GM19452 (cell line): ENCODE measurements at regions not wholly inside any gene's neighbourhood (a gene's known extent, or its start where the extent isn't known, plus 50 kb on each side); places are given as distances from the start of the nearest gene placed in this dataset.
A peak's percentile ranks its signal among the peaks of the same experiment; 100 is the strongest.
"Not testable (repeated sequence)": the region's sequence is repeated elsewhere in the genome, so short reads cannot be mapped to it uniquely, and the experiment has no call there.

Experiments used
- ATAC-seq: cut with Tn5 transposase; IDR thresholded peaks from one replicate; pipeline ENCODE4 v1.9.1; 2021; ENCODE audit not compliant: unreplicated experiment

GRCh38 chr5:42989190-42989589 lies 50.9 kb downstream of the ANXA2R start:
- ATAC-seq, result no peak

- no peak for ATAC-seq
Observed at GRCh38 chr5:42988568-42988967, 51.6 kb downstream of the ANXA2R start.

- no peak for ATAC-seq
Observed at GRCh38 chr5:42985129-42986037, 54.7 kb downstream of the ANXA2R start.

GRCh38 chr5:42984307-42984706 lies 55.8 kb downstream of the ANXA2R start:
- no peak for ATAC-seq

GRCh38 chr5:42982107-42982622 lies 58.0 kb downstream of the ANXA2R start:
- no peak for ATAC-seq

GRCh38 chr5:42981417-42982106 lies 58.6 kb downstream of the ANXA2R start:
- not testable (repeated sequence) for ATAC-seq

GRCh38 chr5:42981015-42981414 lies 59.1 kb downstream of the ANXA2R start:
- not testable (repeated sequence) for ATAC-seq

- ATAC-seq, result not testable (repeated sequence)
Observed at GRCh38 chr5:42980391-42980790, 59.7 kb downstream of the ANXA2R start.

GRCh38 chr5:42979242-42979641 lies 60.9 kb downstream of the ANXA2R start:
- not testable (repeated sequence) for ATAC-seq

- no peak for ATAC-seq
Observed at GRCh38 chr5:42974536-42974935, 65.6 kb downstream of the ANXA2R start.

GRCh38 chr5:42970636-42971559 lies 69.2 kb downstream of the ANXA2R start:
- ATAC-seq, result no peak

GRCh38 chr5:42965934-42966333 lies 74.2 kb downstream of the ANXA2R start:
- ATAC-seq, result no peak

- no peak for ATAC-seq
Observed at GRCh38 chr5:42963412-42963811, 76.7 kb downstream of the ANXA2R start.

- ATAC-seq, result no peak
Observed at GRCh38 chr5:42962124-42962523, 78.0 kb downstream of the ANXA2R start.

GRCh38 chr5:42960506-42960905 lies 79.6 kb downstream of the ANXA2R start:
- no peak for ATAC-seq

- ATAC-seq, result no peak
Observed at GRCh38 chr5:42956551-42956950, 83.6 kb downstream of the ANXA2R start.

- ATAC-seq, result no peak
Observed at GRCh38 chr5:42953041-42953440, 87.1 kb downstream of the ANXA2R start.

- ATAC-seq, result no peak
Observed at GRCh38 chr5:42952578-42952974, 87.5 kb downstream of the ANXA2R start.

GRCh38 chr5:42951293-42951840 lies 88.8 kb downstream of the ANXA2R start:
- peak; percentile 29 for ATAC-seq

GRCh38 chr5:42950456-42951292 lies 89.4 kb downstream of the ANXA2R start:
- ATAC-seq, result peak; percentile 45
